CD14-positive monocyte (primary cell): ENCODE measurements at regions not wholly inside any gene's neighbourhood (a gene's known extent, or its start where the extent isn't known, plus 50 kb on each side); places are given as distances from the start of the nearest gene placed in this dataset.

Experiments used
- DNase-seq, 3 donors: peaks; one replicate each; pipeline ENCODE4 v3.0.0-alpha.2; 2011 to 2022
- H2AFZ ChIP-seq: 2 replicates; pipeline ENCODE4 v1.6.0; 2012; ENCODE audit warnings: mild to moderate bottlenecking, low read depth, low read length, inconsistent platforms; ENCODE audit not compliant: insufficient read depth, poor library complexity, severe bottlenecking
- H3K27ac ChIP-seq, 2 donors: 1 replicate in 1 of 2; 2 replicates in 1 of 2; pipeline ENCODE4 v1.5.1; 2012 to 2013; ENCODE audit warnings: low read length in 2 of 2, control low read depth in 1 of 2, inconsistent platforms in 1 of 2, low read depth in 1 of 2, mild to moderate bottlenecking in 1 of 2
- H3K27me3 ChIP-seq, 2 donors: one replicate each; pipeline versions ENCODE4 v1.6.0 to v1.6.1; 2011 to 2013; ENCODE audit warnings: low read length in 2 of 2; ENCODE audit not compliant: control insufficient read depth in 2 of 2, insufficient read depth in 2 of 2
- H3K36me3 ChIP-seq, 2 donors: replicated peaks in 1 of 2; 1 replicate in 1 of 2; 2 replicates in 1 of 2; pipeline versions ENCODE4 v1.5.1 to v1.6.1; 2012 to 2013; ENCODE audit warnings: low read length in 2 of 2, control low read depth in 1 of 2, inconsistent platforms in 1 of 2, mild to moderate bottlenecking in 1 of 2; ENCODE audit not compliant: insufficient read depth in 2 of 2, control insufficient read depth in 1 of 2
- H3K4me1 ChIP-seq, 2 donors: 1 replicate in 1 of 2; 2 replicates in 1 of 2; pipeline versions ENCODE4 v1.5.1 to v1.6.1; 2012 to 2013; ENCODE audit warnings: low read length in 2 of 2, control low read depth in 1 of 2, inconsistent platforms in 1 of 2, mild to moderate bottlenecking in 1 of 2, moderate library complexity in 1 of 2; ENCODE audit not compliant: insufficient read depth in 2 of 2, control insufficient read depth in 1 of 2
- H3K4me2 ChIP-seq: replicated peaks from 2 replicates; pipeline ENCODE3; 2012; ENCODE audit warnings: low read length, moderate library complexity, mild to moderate bottlenecking; ENCODE audit not compliant: poor library complexity, severe bottlenecking; ENCODE audit errors: extremely low read depth
- H3K4me3 ChIP-seq, 3 experiments: fragments of 200-600 bp in 1 of 3; sonication (generic) in 1 of 3; replicated peaks in 1 of 3; 1 replicate in 2 of 3; 2 replicates in 1 of 3; pipeline ENCODE4 v1.5.1; 2011 to 2013; ENCODE audit warnings: low read length in 3 of 3, mild to moderate bottlenecking in 3 of 3, control low read depth in 2 of 3, low read depth in 2 of 3, inconsistent platforms in 1 of 3, moderate library complexity in 1 of 3
- H3K79me2 ChIP-seq: 2 replicates; pipeline ENCODE4 v1.6.0; 2012; ENCODE audit warnings: mild to moderate bottlenecking, control low read depth, inconsistent platforms, low read length, moderate library complexity; ENCODE audit not compliant: insufficient read depth
- H3K9ac ChIP-seq: 2 replicates; pipeline ENCODE4 v1.6.0; 2017; ENCODE audit warnings: low read length, mild to moderate bottlenecking; ENCODE audit not compliant: insufficient read depth, poor library complexity, severe bottlenecking
- H3K9me3 ChIP-seq, 2 donors: replicated peaks in 1 of 2; 1 replicate in 1 of 2; 2 replicates in 1 of 2; pipeline versions ENCODE4 v1.5.1 to v1.6.1; 2012 to 2013; ENCODE audit warnings: low read length in 2 of 2, control low read depth in 1 of 2; ENCODE audit not compliant: control insufficient read depth in 1 of 2, insufficient read depth in 1 of 2
- H4K20me1 ChIP-seq: 2 replicates; pipeline ENCODE4 v1.6.0; 2012; ENCODE audit warnings: mild to moderate bottlenecking, low read length, control low read depth, moderate library complexity; ENCODE audit not compliant: insufficient read depth
- H3K27ac Mint-ChIP-seq, 7 donors: one replicate each; pipeline ENCODE4 v1.8.0; 2020; ENCODE audit warnings: mild to moderate bottlenecking in 7 of 7, mixed read lengths in 7 of 7, moderate library complexity in 6 of 7, inconsistent platforms in 2 of 7
- H3K27me3 Mint-ChIP-seq, 3 donors: one replicate each; pipeline ENCODE4 v1.8.0; 2021 to 2022; ENCODE audit warnings: low read depth in 3 of 3, mild to moderate bottlenecking in 3 of 3, mixed read lengths in 3 of 3, moderate library complexity in 3 of 3, inconsistent platforms in 1 of 3
- H3K36me3 Mint-ChIP-seq, 2 donors: one replicate each; pipeline ENCODE4 v1.8.0; 2020; ENCODE audit warnings: mixed read lengths in 2 of 2, inconsistent platforms in 1 of 2, mild to moderate bottlenecking in 1 of 2
- H3K4me1 Mint-ChIP-seq: one replicate; pipeline ENCODE4 v1.8.0; 2020; ENCODE audit warnings: mild to moderate bottlenecking, mixed read lengths
- H3K4me3 Mint-ChIP-seq, 2 donors: one replicate each; pipeline ENCODE4 v1.8.0; 2020; ENCODE audit warnings: mild to moderate bottlenecking in 2 of 2, mixed read lengths in 2 of 2, moderate library complexity in 1 of 2
- H3K9me3 Mint-ChIP-seq, 7 donors: one replicate each; pipeline ENCODE4 v1.8.0; 2020 to 2022; ENCODE audit warnings: mixed read lengths in 7 of 7, mild to moderate bottlenecking in 6 of 7, moderate library complexity in 6 of 7, inconsistent platforms in 2 of 7
- WGBS: methylation state at CpG from one replicate; pipeline ENCODE4 v1.1.5; 2013; ENCODE audit warnings: missing lambda C conversion rate; ENCODE audit not compliant: insufficient coverage; 5-methylcytosine and 5-hydroxymethylcytosine counted together
- intact Hi-C, 2 donors: fragments of 100-400 bp; cut with micrococcal nuclease; formaldehyde crosslinking; loops; one replicate each; pipeline versions ENCODE4 v1.15.0 to v1.15.1; 2023
- TF ChIP-seq, protein P1 (sequence below): fragments of 200-600 bp; IDR thresholded peaks from one replicate; pipeline ENCODE4 v1.8.0; 2022; ENCODE audit warnings: antibody characterized with exemption, mild to moderate bottlenecking

GRCh38 chr12:126648074-126648473, 1582.8 kb downstream of the AACS start:
- no peak overlapping the region for H3K27ac Mint-ChIP-seq
- no peak overlapping the region for H3K4me3 Mint-ChIP-seq
- no peak overlapping the region for H2AFZ ChIP-seq
- no peaks in the 10 kb centered on the region for H3K4me1 ChIP-seq
- H3K36me3 ChIP-seq = no peaks in the 10 kb centered on the region
- no peak overlapping the region for H3K9ac ChIP-seq
- H3K27me3 ChIP-seq = no peaks in the 10 kb centered on the region
- intact Hi-C loops = no loop called here
- H4K20me1 ChIP-seq = no peaks in the 10 kb centered on the region
- no peak overlapping the region for H3K4me3 ChIP-seq
- peaks cover 7 to 9% of the 10 kb centered on the region in 2 donors for H3K9me3 ChIP-seq
- peaks cover 0 to 14% (median 8%) of the 10 kb centered on the region in 7 donors for H3K9me3 Mint-ChIP-seq
- H3K4me1 Mint-ChIP-seq = no peaks in the 10 kb centered on the region
- no peak overlapping the region for H3K4me2 ChIP-seq
- H3K27me3 Mint-ChIP-seq = peaks cover 0 to 2% (median 0%) of the 10 kb centered on the region in 3 donors
- H3K79me2 ChIP-seq = no peaks in the 10 kb centered on the region
- no peak for DNase-seq
- H3K27ac ChIP-seq = no peak overlapping the region
- H3K36me3 Mint-ChIP-seq = no peaks in the 10 kb centered on the region
- WGBS = 88% methylated on average over 1 of the region's 5 CpGs
- TF ChIP-seq, protein P1, sequence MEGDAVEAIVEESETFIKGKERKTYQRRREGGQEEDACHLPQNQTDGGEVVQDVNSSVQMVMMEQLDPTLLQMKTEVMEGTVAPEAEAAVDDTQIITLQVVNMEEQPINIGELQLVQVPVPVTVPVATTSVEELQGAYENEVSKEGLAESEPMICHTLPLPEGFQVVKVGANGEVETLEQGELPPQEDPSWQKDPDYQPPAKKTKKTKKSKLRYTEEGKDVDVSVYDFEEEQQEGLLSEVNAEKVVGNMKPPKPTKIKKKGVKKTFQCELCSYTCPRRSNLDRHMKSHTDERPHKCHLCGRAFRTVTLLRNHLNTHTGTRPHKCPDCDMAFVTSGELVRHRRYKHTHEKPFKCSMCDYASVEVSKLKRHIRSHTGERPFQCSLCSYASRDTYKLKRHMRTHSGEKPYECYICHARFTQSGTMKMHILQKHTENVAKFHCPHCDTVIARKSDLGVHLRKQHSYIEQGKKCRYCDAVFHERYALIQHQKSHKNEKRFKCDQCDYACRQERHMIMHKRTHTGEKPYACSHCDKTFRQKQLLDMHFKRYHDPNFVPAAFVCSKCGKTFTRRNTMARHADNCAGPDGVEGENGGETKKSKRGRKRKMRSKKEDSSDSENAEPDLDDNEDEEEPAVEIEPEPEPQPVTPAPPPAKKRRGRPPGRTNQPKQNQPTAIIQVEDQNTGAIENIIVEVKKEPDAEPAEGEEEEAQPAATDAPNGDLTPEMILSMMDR = no peak

DNA sequence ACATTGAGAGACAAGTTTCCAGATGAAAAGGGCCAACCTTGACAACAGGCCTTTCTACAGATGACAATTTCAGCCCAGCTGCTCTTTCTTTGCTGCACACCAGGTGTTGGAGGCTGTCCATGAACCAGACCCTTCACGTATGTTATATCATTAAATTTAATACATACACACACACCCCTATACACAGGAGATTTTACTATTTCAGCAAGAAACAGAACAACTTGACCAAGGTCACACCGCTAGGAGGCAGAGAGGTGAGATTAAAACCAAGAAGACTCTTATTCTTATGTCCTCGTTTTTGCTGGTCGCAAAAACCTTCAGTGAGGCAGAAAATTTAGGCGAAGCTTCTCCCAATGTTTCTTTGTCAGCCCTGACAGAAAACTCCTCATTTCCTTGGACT, 1585.9 kb downstream of the AACS start:
- H3K27me3 Mint-ChIP-seq = peaks cover 0 to 2% (median 0%) of the 10 kb centered on the region in 3 donors
- intact Hi-C loops = no loop called here
- H3K9me3 Mint-ChIP-seq = peaks cover 0 to 10% (median 7%) of the 10 kb centered on the region in 7 donors
- no peak overlapping the region for H3K9ac ChIP-seq
- no peaks in the 10 kb centered on the region for H3K36me3 ChIP-seq
- no peaks in the 10 kb centered on the region for H3K27me3 ChIP-seq
- H3K27ac ChIP-seq = no peak overlapping the region
- no peak overlapping the region for H2AFZ ChIP-seq
- no peak overlapping the region for H3K4me3 ChIP-seq
- H3K27ac Mint-ChIP-seq = no peak overlapping the region
- no peak for DNase-seq
- H3K36me3 Mint-ChIP-seq = no peaks in the 10 kb centered on the region
- WGBS = 93% methylated on average over 3 of the region's 5 CpGs
- no peak overlapping the region for H3K4me2 ChIP-seq
- H3K4me3 Mint-ChIP-seq = no peak overlapping the region
- no peaks in the 10 kb centered on the region for H4K20me1 ChIP-seq
- H3K9me3 ChIP-seq = peaks cover 0 to 9% of the 10 kb centered on the region in 2 donors
- no peaks in the 10 kb centered on the region for H3K4me1 ChIP-seq
- no peaks in the 10 kb centered on the region for H3K4me1 Mint-ChIP-seq
- H3K79me2 ChIP-seq = no peaks in the 10 kb centered on the region
- TF ChIP-seq, protein P1 = no peak
